Brain microvascular endothelial cell (primary cell): ENCODE measurements at regions not wholly inside any gene's neighbourhood (a gene's known extent, or its start where the extent isn't known, plus 50 kb on each side); places are given as distances from the start of the nearest gene placed in this dataset.

Source experiments
- DNase-seq: peaks from one replicate; pipeline ENCODE4 v3.0.0-alpha.2; 2020
- H3K27ac ChIP-seq: fragments of 250-450 bp; sonication (Bioruptor Pico); 2 replicates; pipeline ENCODE4 v1.5.1; 2020; ENCODE audit warnings: mild to moderate bottlenecking, moderate library complexity
- H3K27me3 ChIP-seq: fragments of 250-450 bp; sonication (Bioruptor Pico); replicated peaks from 2 replicates; pipeline ENCODE4 v1.5.1; 2020; ENCODE audit warnings: mild to moderate bottlenecking
- H3K36me3 ChIP-seq: fragments of 250-450 bp; sonication (Bioruptor Pico); replicated peaks from 2 replicates; pipeline ENCODE4 v1.5.1; 2020; ENCODE audit warnings: mild to moderate bottlenecking
- H3K4me3 ChIP-seq: 2 replicates; pipeline ENCODE4 v1.5.1; 2011; ENCODE audit warnings: low read depth, mild to moderate bottlenecking, control low read depth, low read length, moderate library complexity
- in situ Hi-C: cut with HindIII; loops from 2 replicates; pipeline ENCODE4 v1.10.0; 2017; ENCODE audit warnings: low sequenced_read_pairs, low pct_ligation_motif_present
- TF ChIP-seq, protein P1 (sequence below): IDR thresholded peaks from 2 replicates; pipeline ENCODE4 v1.5.1; 2011; ENCODE audit warnings: low read depth, mild to moderate bottlenecking, moderate library complexity, low read length, control low read depth, inconsistent platforms; ENCODE audit errors: missing control alignments

GRCh38 chr4:132169660-132170059 is 979.4 kb upstream of the PCDH10 start:
- no peaks in the 10 kb centered on the region for H3K36me3 ChIP-seq
- DNase-seq: no peak
- H3K4me3 ChIP-seq: no peak overlapping the region
- in situ Hi-C loops: no loop called here
- H3K27ac ChIP-seq: no peak overlapping the region
- no peaks in the 10 kb centered on the region for H3K27me3 ChIP-seq
- TF ChIP-seq, protein P1, sequence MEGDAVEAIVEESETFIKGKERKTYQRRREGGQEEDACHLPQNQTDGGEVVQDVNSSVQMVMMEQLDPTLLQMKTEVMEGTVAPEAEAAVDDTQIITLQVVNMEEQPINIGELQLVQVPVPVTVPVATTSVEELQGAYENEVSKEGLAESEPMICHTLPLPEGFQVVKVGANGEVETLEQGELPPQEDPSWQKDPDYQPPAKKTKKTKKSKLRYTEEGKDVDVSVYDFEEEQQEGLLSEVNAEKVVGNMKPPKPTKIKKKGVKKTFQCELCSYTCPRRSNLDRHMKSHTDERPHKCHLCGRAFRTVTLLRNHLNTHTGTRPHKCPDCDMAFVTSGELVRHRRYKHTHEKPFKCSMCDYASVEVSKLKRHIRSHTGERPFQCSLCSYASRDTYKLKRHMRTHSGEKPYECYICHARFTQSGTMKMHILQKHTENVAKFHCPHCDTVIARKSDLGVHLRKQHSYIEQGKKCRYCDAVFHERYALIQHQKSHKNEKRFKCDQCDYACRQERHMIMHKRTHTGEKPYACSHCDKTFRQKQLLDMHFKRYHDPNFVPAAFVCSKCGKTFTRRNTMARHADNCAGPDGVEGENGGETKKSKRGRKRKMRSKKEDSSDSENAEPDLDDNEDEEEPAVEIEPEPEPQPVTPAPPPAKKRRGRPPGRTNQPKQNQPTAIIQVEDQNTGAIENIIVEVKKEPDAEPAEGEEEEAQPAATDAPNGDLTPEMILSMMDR: no peak

DNA sequence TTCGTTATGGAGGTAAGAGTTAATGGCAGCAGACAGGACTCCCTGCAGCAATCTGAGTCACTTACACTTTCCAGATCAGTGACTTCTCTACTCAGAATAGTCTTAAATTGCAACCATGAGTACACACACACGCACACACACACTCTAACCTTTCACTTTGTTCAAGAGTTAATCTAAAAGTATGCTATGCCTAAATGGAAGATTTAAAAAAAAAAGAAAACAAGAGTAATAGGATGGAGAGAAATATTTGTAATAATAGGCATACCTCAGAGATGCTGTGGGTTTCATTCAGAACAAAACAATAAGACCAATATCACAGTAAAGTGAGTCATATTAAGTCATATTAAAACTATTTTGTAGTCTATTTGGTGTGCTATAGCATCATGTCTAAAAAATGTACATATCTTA is 969.1 kb upstream of the PCDH10 start:
- in situ Hi-C loops: no loop called here
- Histone ChIP-seq H3K27ac (no peak overlapping the region), H3K36me3 (no peaks in the 10 kb centered on the region), H3K4me3 (no peak overlapping the region), H3K27me3 (no peaks in the 10 kb centered on the region)
- peak; percentile 37 for DNase-seq
- TF ChIP-seq, protein P1: no peak

DNA sequence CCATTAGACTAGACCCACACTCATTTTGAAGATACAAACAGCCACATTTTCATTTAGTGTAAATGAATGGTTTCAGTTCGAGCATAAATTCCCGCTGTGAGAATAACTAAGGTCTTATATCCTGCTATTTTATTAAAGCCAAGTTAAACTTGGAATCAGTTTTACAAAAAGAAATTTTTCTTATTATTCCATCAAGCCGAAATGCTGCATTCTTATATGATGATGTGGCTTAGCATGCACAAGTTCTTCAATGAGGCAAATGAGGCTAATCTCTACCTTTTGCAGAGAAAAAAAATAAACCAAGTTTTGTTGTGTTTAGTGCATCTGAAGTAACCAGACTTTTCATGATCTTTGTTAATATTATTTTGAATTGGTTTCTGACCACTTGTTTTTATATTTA is 953.9 kb upstream of the PCDH10 start:
- Histone ChIP-seq H3K36me3 (no peaks in the 10 kb centered on the region), H3K27me3 (no peaks in the 10 kb centered on the region), H3K4me3 (no peak overlapping the region), H3K27ac (no peak overlapping the region)
- DNase-seq: no peak
- TF ChIP-seq, protein P1: no peak
- in situ Hi-C loops: no loop called here

DNA sequence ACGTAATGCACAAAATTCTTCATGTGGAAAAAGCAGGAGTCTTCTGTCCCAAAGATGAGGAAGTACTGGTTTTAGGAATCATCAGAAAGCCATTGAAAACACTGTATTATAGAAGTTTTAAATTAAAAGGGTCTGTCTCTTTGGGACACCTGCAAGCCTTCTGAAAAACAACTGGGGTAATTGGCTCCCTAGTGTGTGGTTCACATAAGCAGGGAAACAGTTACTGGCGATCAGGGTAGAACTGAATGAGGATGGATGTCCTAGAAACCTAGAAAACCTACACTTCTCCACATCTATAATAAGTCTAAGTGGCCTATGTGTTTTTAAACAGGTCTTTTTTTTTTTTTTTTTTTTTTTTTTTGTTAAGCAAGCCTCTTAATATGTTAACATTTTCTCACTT is 945.5 kb upstream of the PCDH10 start:
- H3K27me3 ChIP-seq: no peaks in the 10 kb centered on the region
- H3K27ac ChIP-seq: no peak overlapping the region
- DNase-seq: no peak
- TF ChIP-seq, protein P1: no peak
- H3K4me3 ChIP-seq: no peak overlapping the region
- in situ Hi-C loops: no loop called here
- no peaks in the 10 kb centered on the region for H3K36me3 ChIP-seq

GRCh38 chr4:132214519-132214918 is 934.6 kb upstream of the PCDH10 start:
- H3K27me3 ChIP-seq: no peaks in the 10 kb centered on the region
- H3K36me3 ChIP-seq: no peaks in the 10 kb centered on the region
- TF ChIP-seq, protein P1: no peak
- no peak overlapping the region for H3K27ac ChIP-seq
- no peak for DNase-seq
- H3K4me3 ChIP-seq: no peak overlapping the region
- in situ Hi-C loops: no loop called here

DNA sequence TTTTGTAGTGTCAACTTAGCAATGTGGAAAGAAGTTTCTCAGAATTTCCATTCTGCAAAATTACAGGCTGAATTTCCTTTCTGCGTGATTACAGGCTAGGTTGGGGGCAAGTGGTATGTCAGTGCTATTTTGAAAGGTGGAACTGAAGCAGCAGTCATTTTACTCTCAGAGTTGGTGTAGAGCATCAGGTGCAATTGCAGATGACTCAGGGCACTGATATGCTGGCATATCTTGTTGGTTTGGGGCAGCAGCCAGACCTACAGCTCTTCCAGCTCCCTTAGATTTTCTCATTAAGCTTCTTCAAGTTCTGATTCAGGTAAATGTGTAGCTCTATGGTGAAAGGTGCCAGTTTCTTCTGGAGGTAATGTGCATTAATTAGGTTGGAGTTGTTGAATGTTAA is 930.7 kb upstream of the PCDH10 start:
- TF ChIP-seq, protein P1: no peak
- Histone ChIP-seq H3K36me3 (no peaks in the 10 kb centered on the region), H3K27ac (no peak overlapping the region), H3K4me3 (no peak overlapping the region), H3K27me3 (no peaks in the 10 kb centered on the region)
- in situ Hi-C loops: no loop called here
- DNase-seq: no peak
